ENCODE measurements at regions not wholly inside any gene's neighbourhood (a gene's known extent, or its start where the extent isn't known, plus 50 kb on each side); places are given as distances from the start of the nearest gene placed in this dataset.
"Not testable (repeated sequence)": the region's sequence is repeated elsewhere in the genome, so short reads cannot be mapped to it uniquely, and the experiment has no call there.

- no peak for DNase-seq
Measured at GRCh38 chr6:56799989-56800388, 154.9 kb upstream of the BEND6 start.

DNA sequence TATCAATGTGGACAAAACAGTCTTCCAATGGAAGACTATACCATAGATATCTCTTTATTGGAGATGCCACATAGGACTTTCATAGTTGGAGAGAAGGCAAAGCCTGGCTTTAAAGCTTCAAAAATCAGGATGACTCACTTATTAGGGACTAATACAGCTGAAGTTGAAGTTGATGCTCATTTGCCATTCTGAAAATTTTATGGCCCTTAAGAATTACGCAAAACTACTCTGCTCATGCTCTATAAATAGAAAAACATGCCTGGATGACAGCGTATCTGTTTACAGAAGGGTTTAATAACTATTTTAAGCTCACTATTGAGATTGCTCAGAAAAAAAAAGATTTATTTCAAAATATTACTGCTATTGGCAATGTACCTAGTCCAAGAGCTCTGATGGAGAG lies 155.5 kb upstream of the DST start:
- no peak for DNase-seq

DNA sequence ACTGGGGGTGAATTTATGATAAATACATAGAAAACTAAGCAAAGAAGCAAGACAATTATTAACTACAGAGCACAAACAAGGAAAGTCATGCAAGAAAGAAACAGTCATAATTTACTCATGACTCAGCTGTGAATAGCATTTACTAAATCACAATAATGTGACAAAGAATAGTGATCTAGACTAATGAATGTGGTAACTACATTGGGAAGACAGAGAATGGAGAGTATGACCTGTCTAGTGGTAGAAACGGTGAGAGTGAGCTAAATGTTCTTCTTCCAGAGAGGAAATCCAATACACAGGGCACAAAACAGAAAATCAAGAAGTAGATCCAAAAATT lies 153.5 kb upstream of the DST start:
- DNase-seq, result no peak

- no peak for DNase-seq
Measured at GRCh38 chr6:56795466-56796195, 152.9 kb upstream of the DST start.

GRCh38 chr6:56794421-56794820 lies 151.7 kb upstream of the DST start:
- DNase-seq, result no peak

DNA sequence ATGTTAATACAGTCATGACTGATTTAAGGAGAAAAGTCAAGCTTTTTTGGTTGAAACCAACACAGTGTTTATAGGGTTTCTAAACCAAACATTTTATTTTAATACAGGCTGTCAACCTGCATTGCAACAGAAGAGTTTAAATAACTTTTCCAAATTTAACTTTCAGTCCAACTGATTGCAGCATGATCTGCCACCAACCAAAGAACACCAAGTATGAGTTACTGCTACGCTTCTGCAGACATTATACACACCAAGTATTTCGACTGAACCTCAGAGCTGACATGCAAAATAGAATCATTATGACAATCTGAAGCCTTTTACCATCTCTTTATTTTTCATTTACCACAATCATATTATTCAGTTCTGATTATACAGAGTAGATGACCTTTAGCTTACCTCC lies 151.2 kb upstream of the DST start:
- no peak for DNase-seq

- DNase-seq, result no peak
Measured at GRCh38 chr6:56790414-56790813, 147.7 kb upstream of the DST start.

GRCh38 chr6:56789879-56790278 lies 147.2 kb upstream of the DST start:
- no peak for DNase-seq

DNA sequence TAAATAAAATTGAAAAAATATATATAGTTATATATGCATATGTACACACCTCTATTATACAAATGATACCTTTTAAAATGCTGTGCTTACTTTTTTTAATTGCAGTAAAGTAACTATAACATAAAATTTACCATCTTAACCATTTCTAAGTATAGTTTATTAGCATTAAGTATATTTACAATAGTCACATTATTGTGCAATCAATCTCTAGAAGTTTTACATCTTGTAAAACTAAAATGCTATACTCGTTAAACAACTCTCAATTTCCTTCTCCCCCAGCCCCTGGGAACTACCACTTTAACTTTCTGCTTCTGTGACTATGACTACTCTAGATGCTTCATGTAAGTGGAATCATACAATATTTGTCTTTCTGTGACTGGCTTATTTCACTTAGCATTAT lies 146.7 kb upstream of the DST start:
- DNase-seq, result no peak

GRCh38 chr6:56787209-56787608 lies 144.5 kb upstream of the DST start:
- no peak for DNase-seq

DNA sequence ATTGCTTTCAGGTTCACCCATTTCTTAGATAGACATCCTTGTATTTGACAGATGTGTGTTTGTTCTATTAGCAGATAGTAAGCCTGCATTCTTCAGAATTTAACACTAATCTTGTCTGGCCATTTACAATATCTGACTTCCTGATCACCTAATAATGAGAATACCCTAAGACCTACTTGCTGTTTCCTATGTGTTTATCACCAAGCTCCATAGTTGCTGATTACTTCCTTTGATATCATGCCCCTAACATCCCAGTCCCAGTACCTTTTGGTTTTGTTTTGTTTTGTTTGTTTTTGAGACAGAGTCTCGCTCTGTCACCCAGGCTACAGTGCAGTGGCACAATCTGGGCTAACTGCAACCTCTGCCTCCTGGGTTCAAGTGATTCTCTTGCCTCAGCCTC lies 143.6 kb upstream of the DST start:
- no peak for DNase-seq

- DNase-seq, result not testable (repeated sequence)
Measured at GRCh38 chr6:56785536-56785935, 142.8 kb upstream of the DST start.

DNA sequence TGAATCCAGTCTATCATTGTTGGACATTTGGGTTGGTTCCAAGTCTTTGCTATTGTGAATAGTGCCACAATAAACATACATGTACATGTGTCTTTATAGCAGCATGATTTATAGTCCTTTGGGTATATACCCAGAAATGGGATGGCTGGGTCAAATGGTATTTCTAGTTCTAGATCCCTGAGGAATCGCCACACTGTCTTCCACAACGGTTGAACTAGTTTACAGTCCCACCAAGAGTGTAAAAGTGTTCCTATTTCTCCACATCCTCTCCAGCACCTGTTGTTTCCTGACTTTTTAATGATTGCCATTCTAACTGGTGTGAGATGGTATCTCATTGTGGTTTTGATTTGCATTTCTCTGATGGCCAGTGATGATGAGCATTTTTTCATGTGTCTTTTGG lies 137.4 kb upstream of the DST start:
- not testable (repeated sequence) for DNase-seq

DNA sequence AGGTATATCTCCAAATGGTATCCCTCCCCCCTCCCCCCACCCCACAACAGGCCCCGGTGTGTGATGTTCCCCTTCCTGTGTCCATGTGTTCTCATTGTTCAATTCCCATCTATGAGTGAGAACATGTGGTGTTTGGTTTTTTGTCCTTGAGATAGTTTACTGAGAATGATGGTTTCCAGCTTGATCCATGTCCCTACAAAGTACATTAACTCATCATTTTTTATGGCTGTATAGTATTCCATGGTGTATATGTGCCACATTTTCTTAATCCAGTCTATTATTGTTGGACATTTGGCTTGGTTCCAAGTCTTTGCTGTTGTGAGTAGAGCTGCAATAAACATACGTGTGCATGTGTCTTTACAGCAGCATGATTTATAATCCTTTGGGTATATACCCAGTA lies 135.8 kb upstream of the DST start:
- DNase-seq, result not testable (repeated sequence)

GRCh38 chr6:56775498-56776166 lies 132.9 kb upstream of the DST start:
- DNase-seq, result no peak

DNA sequence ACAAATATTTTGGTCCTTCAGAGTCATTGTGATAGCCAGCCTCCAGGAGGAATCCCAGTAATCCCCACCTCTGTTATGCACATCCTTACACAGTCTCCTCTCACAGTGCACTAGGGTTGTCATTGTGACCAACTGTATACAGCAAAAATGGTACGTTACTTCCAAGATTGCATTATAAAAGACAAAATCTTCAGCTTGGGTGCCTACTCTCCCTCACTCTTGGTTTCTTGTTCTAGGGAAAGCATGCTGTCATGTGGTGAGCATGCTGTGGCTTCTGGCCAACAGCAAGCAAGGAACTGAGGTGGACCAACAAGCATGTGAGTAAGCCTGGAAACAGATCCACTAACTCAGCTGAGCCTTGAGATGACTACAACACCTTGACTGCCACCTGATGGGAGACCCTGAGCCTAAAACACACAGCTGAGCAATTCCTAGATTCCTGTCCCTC lies 130.1 kb upstream of the DST start:
- DNase-seq, result no peak

- DNase-seq, result no peak
Measured at GRCh38 chr6:56771929-56772607, 129.4 kb upstream of the DST start.

DNA sequence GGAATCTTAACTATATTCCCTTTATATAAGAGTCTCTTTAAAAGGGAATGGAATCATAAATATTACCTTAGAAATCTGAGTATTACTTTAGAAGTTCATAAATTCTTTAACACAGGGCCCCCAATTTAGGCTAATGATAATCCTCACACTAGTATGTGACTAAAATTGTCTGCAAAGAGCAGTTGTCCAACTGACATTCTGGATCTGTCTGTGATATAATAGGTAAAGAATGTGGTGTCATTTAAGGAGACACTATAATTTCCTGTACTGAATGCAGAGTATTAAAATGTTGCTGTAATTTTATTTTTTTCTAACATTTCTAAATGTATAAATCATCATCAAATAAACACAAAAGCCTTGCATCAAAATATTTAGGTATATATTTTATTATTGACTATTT lies 128.5 kb upstream of the DST start:
- DNase-seq, result no peak

- no peak for DNase-seq
Measured at GRCh38 chr6:56770011-56770520, 127.4 kb upstream of the DST start.

GRCh38 chr6:56767892-56768531 lies 125.3 kb upstream of the DST start:
- DNase-seq, result no peak

- no peak for DNase-seq
Measured at GRCh38 chr6:56767435-56767834, 124.7 kb upstream of the DST start.

DNA sequence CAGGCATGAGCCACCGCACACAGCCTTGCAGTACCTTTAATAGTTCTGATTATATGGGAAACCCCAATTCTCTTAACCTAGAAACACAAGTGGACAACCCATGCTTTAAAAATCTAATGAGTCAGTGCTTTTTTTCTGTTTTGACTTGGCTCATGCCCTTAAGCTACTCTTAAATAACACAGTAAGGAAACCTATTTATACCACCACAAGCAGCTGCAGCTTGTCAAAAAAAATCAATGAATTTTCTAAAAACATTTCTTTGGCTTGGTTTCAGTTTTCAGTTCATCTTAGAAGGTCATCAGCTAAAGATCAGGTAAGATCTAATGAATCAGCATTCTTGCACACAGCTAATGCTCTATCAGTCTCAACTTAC lies 124.1 kb upstream of the DST start:
- no peak for DNase-seq

GRCh38 chr6:56766139-56766805 lies 123.6 kb upstream of the DST start:
- DNase-seq, result no peak
